GM23248 (cell line): ENCODE measurements at regions not wholly inside any gene's neighbourhood (a gene's known extent, or its start where the extent isn't known, plus 50 kb on each side); places are given as distances from the start of the nearest gene placed in this dataset.

ENCODE experiments used
- EZH2 ChIP-seq: fragments of 200-600 bp; sonication (generic); IDR thresholded peaks from 2 replicates; pipeline ENCODE4 v1.6.1; 2018; ENCODE audit warnings: antibody characterized with exemption, mild to moderate bottlenecking; ENCODE audit not compliant: insufficient read depth, poor library complexity, severe bottlenecking
- EZH2phosphoT487 ChIP-seq: fragments of 200-600 bp; sonication (generic); IDR thresholded peaks from 2 replicates; pipeline ENCODE4 v1.6.1; 2018; ENCODE audit warnings: antibody characterized with exemption, moderate library complexity, mild to moderate bottlenecking, low read depth; ENCODE audit not compliant: insufficient read depth

DNA sequence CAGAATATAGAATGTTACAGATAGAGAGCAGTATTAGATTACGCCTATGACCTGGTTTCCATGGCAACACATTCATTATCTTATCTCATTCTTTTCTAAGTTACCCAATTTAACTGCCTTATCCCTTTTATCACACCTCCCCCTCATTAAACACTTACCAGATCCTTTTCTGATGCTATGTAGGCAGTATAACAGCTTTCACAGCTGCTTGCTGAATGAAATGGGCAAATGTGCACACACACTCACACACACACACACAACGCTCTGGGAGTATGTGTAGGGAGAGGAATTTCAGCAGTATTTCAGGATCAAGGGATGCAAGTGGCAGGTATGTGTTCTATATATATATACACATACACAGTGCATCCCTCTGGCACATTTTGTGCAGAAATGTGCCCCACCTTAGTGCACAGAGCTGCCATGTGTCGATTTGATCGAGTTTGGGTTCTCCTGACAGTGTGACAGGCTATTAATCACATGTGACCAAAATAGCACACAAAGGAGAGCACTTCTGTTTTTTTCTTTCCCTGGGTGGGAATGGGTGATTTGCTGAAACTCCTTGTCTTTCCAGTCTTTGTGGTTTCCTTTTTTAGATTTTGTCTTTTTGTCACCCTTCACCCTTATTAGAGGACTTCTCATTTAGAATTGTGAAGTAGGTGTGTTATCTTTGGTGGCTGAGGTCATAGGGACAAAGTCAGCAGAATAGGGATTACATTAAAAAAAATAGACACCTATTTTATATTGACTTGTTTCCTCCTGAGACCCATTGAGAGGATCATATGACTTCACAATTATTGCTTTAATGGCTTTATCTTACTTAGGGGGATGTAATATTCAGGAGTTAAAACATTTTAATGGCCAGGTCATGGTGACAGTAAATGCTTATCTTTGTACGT, 553.7 kb downstream of the PDCD6IP start:
- no peak for TF ChIP-seq EZH2
- TF ChIP-seq EZH2phosphoT487, result no peak
